Uterus (tissue), 3 donors: ENCODE measurements at regions not wholly inside any gene's neighbourhood (a gene's known extent, or its start where the extent isn't known, plus 50 kb on each side); places are given as distances from the start of the nearest gene placed in this dataset.

Experiments
- DNase-seq, 2 donors: peaks; one replicate each; pipeline ENCODE4 v3.0.0-alpha.2; 2019 to 2020
- H3K27ac ChIP-seq, 2 donors: fragments of 200-600 bp; sonication (generic); 1 replicate in 1 of 2; 2 replicates in 1 of 2; pipeline ENCODE4 v1.5.1; 2016 to 2018
- H3K27me3 ChIP-seq, 2 donors: fragments of 200-600 bp; sonication (generic); one replicate each; pipeline ENCODE4 v1.5.1; 2018 to 2019; ENCODE audit warnings: control low read depth in 1 of 2
- H3K36me3 ChIP-seq, 2 donors: fragments of 200-600 bp; sonication (generic); one replicate each; pipeline ENCODE4 v1.5.1; 2019; ENCODE audit warnings: control low read depth in 1 of 2
- H3K4me1 ChIP-seq, 2 donors: fragments of 200-600 bp; sonication (generic); one replicate each; pipeline ENCODE4 v1.5.1; 2018 to 2019; ENCODE audit warnings: control low read depth in 1 of 2
- H3K4me3 ChIP-seq, 2 donors: fragments of 200-600 bp; sonication (generic); 1 replicate in 1 of 2; 2 replicates in 1 of 2; pipeline ENCODE4 v1.5.1; 2018 to 2019; ENCODE audit warnings: mild to moderate bottlenecking in 1 of 2
- H3K9me3 ChIP-seq, 2 donors: fragments of 200-600 bp; sonication (generic); one replicate each; pipeline ENCODE4 v1.5.1; 2019; ENCODE audit warnings: control low read depth in 1 of 2
- POLR2A ChIP-seq, 2 donors: fragments of 450-650 bp; IDR thresholded peaks; one replicate each; pipeline ENCODE4 v1.6.1; 2016; ENCODE audit warnings: antibody characterized with exemption in 2 of 2, mild to moderate bottlenecking in 1 of 2, moderate library complexity in 1 of 2
- intact Hi-C: fragments of 100-400 bp; cut with DNase I; formaldehyde crosslinking; loops from one replicate; pipeline ENCODE4 v1.15.1; 2023; ENCODE audit warnings: low total_unique reads
- TF ChIP-seq, protein P1 (sequence below), 4 experiments: fragments of 200-600 bp in 2 of 4; fragments of 450-650 bp in 2 of 4; sonication (generic) in 2 of 4; IDR thresholded peaks; one replicate each; pipeline ENCODE4 v1.5.1; 2016 to 2019; ENCODE audit warnings: antibody characterized with exemption in 4 of 4, mild to moderate bottlenecking in 2 of 4, moderate library complexity in 1 of 4
- donor health status: DM: yes; HTN: yes; CAD: no.

- Histone ChIP-seq H3K4me3 (no peak overlapping the region), H3K36me3 (no peaks in the 10 kb centered on the region), H3K27ac (no peak overlapping the region), H3K4me1 (no peaks in the 10 kb centered on the region), H3K27me3 (no peaks in the 10 kb centered on the region), H3K9me3 (no peaks in the 10 kb centered on the region)
- intact Hi-C loops, result no loop called here
- DNase-seq, result no peak
- no peak for TF ChIP-seq POLR2A (IDR thresholded peaks at IDR 0.05)
- TF ChIP-seq, protein P1, sequence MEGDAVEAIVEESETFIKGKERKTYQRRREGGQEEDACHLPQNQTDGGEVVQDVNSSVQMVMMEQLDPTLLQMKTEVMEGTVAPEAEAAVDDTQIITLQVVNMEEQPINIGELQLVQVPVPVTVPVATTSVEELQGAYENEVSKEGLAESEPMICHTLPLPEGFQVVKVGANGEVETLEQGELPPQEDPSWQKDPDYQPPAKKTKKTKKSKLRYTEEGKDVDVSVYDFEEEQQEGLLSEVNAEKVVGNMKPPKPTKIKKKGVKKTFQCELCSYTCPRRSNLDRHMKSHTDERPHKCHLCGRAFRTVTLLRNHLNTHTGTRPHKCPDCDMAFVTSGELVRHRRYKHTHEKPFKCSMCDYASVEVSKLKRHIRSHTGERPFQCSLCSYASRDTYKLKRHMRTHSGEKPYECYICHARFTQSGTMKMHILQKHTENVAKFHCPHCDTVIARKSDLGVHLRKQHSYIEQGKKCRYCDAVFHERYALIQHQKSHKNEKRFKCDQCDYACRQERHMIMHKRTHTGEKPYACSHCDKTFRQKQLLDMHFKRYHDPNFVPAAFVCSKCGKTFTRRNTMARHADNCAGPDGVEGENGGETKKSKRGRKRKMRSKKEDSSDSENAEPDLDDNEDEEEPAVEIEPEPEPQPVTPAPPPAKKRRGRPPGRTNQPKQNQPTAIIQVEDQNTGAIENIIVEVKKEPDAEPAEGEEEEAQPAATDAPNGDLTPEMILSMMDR (IDR thresholded peaks at IDR 0.05), result no peak
Measured at GRCh38 chr4:24265989-24266388, 318.4 kb downstream of the DHX15 start.

DNA sequence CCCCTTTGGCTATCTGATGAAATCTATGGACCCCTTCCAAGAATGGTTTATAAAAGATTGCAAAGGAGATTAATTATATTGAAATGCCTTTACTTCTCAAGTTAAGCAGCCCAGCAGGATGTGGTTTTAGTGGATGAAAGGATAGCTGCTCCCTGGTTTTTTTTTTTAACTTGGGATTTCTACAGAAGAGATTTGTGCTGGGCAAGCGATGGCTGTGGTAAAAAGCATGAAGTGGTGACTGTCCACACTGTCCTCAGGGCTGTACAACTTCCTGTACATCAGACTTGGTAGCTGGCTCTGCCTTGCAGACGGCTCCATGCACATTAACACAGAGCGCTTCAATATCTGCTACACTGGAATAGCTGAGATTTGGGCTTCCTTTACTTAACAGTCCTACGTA lies 321.7 kb downstream of the DHX15 start:
- no peaks in the 10 kb centered on the region for H3K27me3 ChIP-seq
- DNase-seq, result no peak
- no peak for TF ChIP-seq POLR2A (IDR thresholded peaks at IDR 0.05)
- TF ChIP-seq, protein P1 (IDR thresholded peaks at IDR 0.05), result no peak
- H3K4me3 ChIP-seq, result no peak overlapping the region
- H3K4me1 ChIP-seq, result no peaks in the 10 kb centered on the region
- H3K27ac ChIP-seq, result no peak overlapping the region
- H3K36me3 ChIP-seq, result no peaks in the 10 kb centered on the region
- no peaks in the 10 kb centered on the region for H3K9me3 ChIP-seq
- intact Hi-C loops, result no loop called here

- Histone ChIP-seq H3K36me3 (no peaks in the 10 kb centered on the region), H3K9me3 (no peaks in the 10 kb centered on the region), H3K27me3 (no peaks in the 10 kb centered on the region), H3K4me3 (no peak overlapping the region), H3K27ac (no peak overlapping the region), H3K4me1 (no peaks in the 10 kb centered on the region)
- intact Hi-C loops, result no loop called here
- TF ChIP-seq, protein P1 (IDR thresholded peaks at IDR 0.05), result no peak
- TF ChIP-seq POLR2A (IDR thresholded peaks at IDR 0.05), result no peak
- no peak for DNase-seq
Measured at GRCh38 chr4:24262084-24262483, 322.3 kb downstream of the DHX15 start.

GRCh38 chr4:24260923-24261564 lies 323.3 kb downstream of the DHX15 start:
- TF ChIP-seq POLR2A (IDR thresholded peaks at IDR 0.05), result no peak
- no peak overlapping the region for H3K4me3 ChIP-seq
- H3K27me3 ChIP-seq, result no peaks in the 10 kb centered on the region
- no peaks in the 10 kb centered on the region for H3K9me3 ChIP-seq
- no peaks in the 10 kb centered on the region for H3K36me3 ChIP-seq
- DNase-seq, result no peak
- H3K27ac ChIP-seq, result no peak overlapping the region
- H3K4me1 ChIP-seq, result no peaks in the 10 kb centered on the region
- intact Hi-C loops, result no loop called here

GRCh38 chr4:24260133-24260715 lies 324.1 kb downstream of the DHX15 start:
- Histone ChIP-seq H3K4me3 (no peak overlapping the region), H3K27me3 (no peaks in the 10 kb centered on the region), H3K27ac (no peak overlapping the region), H3K36me3 (no peaks in the 10 kb centered on the region), H3K4me1 (no peaks in the 10 kb centered on the region), H3K9me3 (no peaks in the 10 kb centered on the region)
- no peak for DNase-seq
- intact Hi-C loops, result no loop called here
- TF ChIP-seq POLR2A (IDR thresholded peaks at IDR 0.05), result no peak
- TF ChIP-seq, protein P1 (IDR thresholded peaks at IDR 0.05), result no peak
